Hematopoietic multipotent progenitor cell treated with erythropoietin and hydrocortisone succinate and interleukin-3 and kit ligand, for 8 days (in vitro differentiated cells): ENCODE measurements at regions not wholly inside any gene's neighbourhood (a gene's known extent, or its start where the extent isn't known, plus 50 kb on each side); places are given as distances from the start of the nearest gene placed in this dataset.
"Not testable (repeated sequence)": the region's sequence is repeated elsewhere in the genome, so short reads cannot be mapped to it uniquely, and the experiment has no call there.

Experiments
- DNase-seq: peaks from one replicate; pipeline ENCODE4 v3.0.0-alpha.2; 2015

DNA sequence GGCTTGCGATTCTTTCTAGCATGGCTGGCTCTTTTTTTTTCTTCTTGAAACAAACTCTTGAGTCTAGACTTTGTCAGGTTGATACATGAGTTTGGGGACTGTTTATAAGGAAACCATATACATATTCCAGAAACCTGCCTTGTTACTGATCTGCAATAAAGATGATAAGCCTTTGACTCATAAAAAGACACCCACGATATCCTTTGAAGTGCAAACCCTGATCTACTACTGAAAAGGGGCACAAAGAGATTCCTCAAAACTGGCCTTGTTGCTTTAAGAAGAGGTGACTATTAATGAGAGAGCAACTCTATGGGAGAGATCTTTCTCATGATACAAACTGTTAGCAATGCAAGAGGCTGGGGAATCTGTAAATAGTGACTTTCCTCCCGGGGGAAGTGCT lies 247.1 kb downstream of the ANKRD30B start:
- DNase-seq = not testable (repeated sequence)

DNA sequence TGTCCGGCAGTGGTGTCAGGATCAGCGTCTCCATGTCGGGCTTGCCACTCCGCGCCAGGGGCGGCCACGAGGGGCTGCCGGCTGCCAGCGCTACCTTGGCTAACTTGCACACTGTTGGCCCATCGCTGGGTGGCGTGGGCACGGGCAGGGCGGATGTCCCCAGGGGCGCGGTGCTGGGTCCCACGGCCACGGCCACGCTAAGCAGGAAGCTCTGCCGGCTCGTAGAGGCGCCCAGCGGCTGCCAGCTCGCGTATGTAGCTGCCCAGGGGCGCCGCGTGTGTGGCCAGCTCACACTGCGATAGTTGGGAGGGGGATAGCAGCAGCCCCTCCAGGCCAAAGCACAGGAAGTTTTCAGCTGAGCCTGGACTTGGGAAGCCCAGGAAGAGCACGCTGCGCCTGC lies 249.4 kb downstream of the ANKRD30B start:
- DNase-seq = no peak

DNA sequence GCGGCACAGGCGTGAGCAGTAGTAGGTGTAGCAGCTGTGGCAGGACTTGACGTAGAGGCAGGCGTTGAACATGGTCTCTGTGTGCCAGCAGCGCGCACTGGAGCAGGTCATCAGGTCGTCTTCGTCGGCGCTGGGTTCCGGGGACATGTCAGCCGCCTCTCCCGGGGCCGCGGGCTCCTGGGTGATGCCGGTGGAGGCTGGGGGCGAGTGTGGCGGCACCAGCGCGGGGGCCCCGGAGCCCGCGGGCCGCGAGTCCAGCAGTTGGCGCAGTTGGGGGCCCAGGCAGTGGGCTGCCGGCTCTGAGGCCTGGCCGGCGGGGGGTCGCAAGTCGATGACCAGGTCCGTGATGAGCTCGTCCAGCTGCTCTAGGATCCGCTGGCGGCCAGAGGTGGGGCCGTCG lies 249.9 kb downstream of the ANKRD30B start:
- not testable (repeated sequence) for DNase-seq

DNA sequence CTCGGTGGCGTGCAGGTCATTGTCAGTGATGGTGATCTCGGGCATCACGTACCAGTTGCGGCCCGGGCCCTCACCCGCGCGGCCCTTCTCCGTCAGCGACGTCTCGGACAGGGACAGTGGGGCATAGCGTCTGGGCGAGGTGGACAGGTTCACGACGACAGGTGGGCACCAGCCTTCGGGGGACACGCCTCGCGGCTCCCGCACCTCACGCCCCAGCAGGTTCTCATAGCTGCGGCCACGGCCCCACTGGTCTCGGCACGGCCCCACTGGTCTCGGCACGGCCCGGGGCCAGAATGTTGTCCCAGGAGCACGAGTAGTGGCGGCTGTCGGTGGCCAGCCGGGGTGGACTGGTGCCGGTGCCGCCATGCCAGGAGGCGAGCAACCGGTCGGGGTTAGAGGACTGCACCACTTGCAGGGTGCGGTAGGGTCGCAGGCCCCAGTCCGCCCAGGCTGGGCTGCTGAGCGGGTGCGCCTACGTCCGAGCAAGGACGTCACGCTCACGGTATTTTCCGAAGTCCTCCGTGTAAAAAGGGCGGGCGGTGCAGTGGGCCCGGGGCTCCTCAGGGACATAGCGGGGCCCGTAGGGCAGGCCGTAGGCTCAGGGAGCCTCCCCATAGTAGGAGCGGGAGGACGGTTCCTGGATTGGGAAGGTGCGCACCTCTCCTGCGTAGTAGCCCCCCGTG lies 250.5 kb downstream of the ANKRD30B start:
- not testable (repeated sequence) for DNase-seq

DNA sequence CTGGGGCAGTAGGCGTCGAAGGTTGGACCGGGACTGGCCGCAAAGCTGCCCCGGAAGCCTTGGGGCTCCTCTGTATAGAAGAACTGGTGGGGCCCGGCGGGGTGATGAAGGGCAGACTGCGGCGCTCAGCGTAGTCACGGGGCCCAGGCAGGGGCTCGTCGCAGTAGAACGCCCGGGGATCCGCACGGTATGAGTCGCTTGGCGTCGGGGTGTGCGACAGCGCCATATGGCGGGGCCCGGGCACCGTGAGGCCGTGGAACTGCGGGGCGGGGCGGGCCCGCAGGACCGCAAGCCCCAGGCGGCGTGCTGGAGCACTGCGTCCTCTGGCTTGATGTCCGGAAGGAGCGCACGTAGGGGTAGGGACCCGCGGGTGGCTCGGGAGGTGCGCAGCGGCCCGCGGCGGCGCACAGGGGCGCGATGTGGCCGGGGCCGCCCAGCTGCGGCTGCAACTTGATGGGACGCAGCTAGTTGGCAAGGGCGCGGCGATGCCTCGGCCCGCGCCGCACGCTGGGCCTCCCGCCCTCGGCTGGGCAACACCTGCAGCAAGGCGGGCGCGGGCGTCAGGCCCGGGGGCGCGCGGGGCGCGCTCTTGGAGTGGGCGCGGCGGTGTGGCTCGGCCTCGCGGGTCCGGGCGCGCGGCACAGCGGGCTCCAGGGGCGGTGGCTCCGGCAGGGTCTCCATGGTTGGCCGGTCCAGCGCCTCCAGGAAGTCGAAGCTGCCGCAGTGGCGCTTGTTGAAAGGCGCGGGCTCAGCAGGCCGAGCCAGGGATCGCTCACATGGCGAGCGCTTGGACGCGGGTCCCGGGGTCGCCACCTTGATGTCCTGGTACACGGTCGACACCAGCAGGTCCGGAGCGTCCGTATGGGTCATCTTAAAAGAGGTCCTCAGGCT lies 251.4 kb downstream of the ANKRD30B start:
- DNase-seq = no peak

DNA sequence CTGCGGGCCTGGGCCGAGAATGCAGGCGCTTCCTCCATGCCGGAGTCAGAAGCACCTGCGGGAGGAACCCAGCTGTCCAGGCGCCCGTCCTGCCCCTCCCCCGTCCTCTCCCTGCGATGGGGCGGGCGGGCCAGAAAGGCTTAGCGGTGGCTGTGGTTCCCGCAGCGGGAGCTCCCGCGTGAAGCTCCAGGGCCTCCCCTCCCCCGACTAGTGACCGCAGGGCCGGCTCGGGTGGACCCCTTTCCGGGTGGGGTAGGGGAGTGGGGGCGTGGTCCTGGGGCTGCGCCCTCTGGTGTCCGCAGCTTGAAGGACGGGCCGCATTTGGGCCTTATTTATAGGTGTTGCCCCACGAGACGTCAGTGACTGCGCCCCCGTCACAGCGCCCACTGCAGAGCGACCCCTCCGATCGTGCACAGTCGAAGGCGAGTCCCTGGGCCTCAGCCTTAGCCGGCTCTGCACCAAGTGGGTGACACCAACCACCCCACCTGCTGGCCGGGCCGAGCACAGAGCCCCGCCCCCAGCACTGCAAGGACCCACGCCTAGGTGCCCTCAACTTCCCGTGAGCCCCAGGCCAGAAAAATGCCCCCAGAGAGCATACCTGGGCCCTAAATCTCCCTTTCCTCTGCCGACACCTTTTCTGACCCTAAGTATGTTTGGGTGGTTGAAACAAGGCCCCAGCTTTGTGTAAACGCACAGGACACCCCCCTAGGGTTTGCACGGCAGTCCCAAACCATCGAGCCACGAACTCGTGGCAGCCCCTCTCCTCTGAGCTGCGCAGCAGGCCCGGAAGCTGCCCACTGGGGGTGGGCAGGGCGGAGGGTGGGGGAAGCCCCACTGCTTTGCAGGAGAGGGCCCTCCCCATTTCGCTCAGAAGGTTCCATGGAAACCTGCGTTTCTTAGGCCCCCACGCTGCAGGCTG lies 252.4 kb downstream of the ANKRD30B start:
- DNase-seq = not testable (repeated sequence)

DNA sequence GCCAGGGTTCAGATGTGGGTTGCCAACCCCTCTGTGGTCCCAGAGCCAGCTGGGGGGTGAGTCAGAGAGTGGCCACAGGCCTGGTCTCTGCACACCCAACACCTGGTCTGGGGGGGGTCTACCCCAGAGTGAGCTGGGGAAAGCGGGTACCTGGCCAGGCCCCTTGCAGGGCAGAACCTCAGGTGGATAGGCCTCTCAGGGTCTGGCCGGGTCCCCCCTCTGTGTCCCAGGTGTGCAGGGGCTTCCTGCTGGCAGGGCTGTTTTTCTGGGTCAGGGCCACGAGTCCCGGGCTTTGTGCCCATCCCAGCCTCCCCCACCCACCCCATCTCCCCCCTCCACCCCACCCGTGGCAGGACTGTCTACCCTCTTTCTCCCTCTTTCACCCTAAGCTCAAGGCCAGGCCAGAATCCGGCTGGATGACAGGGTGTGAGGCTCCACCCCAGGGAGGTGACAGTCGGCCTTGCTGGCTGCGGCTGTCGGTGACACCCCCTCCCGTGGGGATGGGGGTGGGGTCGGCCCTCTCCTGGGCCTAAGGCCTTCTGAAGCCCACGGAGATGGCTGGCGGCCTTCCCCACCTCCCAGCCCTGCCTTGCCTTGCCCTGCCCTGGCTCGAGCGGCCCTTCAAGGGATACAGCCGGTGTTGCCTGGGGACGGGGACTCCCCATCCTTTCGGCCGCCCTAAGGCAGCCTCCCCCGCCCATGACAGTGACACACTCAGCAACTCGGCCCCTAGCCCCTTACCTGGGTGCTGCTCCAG lies 253.2 kb downstream of the ANKRD30B start:
- not testable (repeated sequence) for DNase-seq

DNA sequence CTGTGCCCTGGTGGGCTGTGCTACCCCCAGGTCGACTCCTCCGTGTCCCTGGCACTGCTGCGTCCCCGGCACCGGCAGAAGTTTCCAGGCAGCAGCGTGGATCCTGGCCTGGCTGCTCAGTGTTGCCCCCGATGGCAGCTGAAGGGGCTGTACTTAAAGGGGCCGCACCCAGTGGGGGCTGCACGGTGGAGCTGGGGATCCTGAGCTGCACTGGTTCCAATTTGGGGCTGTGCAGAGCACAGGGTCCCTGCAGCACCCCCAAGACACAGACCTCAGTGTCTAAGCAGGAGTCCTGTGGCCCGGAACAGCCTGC lies 253.8 kb downstream of the ANKRD30B start:
- DNase-seq = not testable (repeated sequence)

DNA sequence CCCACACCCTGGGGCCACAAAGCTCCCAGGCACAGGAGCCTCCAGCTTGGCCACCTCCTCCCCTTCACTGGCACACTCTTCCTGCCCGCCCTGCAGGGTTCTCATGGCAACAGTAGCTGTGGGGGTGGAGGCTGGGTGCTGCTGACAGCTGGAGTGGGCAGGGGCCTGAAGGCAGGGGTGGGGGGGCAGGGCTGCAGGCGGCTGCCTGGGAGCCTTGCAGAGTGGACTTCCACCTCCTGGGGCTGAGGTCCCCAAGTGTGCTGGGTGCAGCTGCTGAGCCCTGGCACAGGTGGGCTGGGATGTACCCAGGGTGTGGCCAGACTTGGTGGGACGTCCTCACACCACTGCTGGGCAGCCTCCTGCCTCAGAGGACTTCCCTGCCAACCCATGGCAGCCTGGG lies 254.8 kb downstream of the ANKRD30B start:
- DNase-seq = not testable (repeated sequence)

DNA sequence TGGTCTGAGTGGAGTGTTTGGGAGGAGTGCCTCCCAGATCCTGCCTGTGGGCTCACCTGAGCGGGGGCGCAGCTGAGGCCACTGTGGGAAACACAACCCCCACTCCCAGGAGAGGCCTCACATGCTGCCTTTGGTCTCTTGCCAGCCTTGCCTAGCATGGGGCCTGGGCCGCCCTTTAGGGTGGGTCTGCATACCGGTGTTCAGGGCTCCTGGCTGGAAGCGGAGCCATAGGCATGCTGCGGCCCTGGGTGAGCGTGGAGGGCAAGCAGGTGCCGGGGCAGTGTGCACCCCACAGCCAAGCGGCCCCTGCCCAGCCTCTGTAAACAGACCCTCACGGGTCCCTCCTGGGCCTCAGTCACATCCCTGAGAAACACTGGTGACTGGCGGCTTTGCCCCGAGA lies 255.3 kb downstream of the ANKRD30B start:
- not testable (repeated sequence) for DNase-seq

DNA sequence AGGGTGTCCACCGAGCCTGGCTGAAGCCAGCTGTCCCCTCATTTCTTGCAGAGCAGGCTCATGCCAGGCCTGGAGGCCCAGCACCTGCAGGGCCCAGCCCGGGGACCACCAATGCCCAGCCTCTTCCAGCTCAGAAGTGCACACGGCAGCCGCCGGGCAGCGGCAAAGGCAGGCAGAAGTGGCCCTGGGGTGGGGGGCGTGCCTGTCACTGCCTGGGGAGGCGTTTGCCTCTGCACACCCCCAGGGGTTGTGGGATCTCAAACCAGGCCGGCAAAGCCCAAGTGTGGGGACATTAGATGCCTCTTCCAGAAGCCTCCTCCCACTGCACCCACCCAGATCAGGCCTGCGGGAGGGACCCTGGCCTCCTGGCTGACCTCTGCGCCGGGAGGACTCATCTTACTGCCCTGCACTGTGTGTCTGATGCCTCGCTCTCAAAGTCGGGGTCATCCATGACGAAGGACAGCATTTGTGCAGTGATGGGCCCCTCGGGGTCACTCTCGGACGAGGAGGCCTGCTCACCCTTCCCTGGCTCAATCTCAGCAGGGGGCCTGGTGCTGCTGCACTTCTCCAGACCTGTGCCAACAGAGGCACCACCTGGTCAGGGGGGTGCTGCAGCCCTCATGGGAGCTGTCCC lies 255.8 kb downstream of the ANKRD30B start:
- DNase-seq = not testable (repeated sequence)

DNA sequence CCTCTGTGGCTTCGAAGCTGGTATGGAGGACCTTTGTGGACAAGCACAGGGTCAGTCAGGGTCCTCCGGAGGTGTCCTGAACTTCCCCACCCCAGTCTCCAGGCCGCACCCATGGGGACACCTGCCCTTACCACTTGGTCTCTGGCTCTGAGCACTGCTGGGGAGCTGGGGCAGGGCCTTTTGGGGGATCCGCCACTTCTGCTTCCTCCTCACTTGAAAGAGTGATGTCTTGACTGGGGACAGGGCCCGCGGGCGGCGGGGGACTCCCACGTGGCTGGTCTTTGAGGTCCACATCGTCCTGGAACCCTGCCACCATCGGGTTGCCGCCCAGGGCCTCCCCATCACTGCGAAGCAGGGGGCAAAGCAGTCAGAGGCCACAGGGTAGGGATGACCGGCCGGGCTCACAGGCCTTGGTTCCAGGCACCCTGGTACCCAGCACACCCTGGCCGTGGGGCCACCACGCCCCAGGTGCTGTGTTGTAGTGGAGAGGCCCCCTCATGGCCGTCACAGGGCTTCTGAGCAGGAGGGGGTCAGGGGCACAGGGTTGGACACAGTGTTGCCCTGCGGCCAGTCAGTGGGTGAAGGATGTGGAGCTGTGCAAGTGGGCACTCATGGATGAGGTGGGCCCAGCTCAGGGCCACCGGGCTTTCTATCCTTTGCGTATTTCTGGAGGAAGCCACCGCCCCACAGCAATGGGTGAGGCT lies 256.4 kb downstream of the ANKRD30B start:
- DNase-seq = not testable (repeated sequence)

DNA sequence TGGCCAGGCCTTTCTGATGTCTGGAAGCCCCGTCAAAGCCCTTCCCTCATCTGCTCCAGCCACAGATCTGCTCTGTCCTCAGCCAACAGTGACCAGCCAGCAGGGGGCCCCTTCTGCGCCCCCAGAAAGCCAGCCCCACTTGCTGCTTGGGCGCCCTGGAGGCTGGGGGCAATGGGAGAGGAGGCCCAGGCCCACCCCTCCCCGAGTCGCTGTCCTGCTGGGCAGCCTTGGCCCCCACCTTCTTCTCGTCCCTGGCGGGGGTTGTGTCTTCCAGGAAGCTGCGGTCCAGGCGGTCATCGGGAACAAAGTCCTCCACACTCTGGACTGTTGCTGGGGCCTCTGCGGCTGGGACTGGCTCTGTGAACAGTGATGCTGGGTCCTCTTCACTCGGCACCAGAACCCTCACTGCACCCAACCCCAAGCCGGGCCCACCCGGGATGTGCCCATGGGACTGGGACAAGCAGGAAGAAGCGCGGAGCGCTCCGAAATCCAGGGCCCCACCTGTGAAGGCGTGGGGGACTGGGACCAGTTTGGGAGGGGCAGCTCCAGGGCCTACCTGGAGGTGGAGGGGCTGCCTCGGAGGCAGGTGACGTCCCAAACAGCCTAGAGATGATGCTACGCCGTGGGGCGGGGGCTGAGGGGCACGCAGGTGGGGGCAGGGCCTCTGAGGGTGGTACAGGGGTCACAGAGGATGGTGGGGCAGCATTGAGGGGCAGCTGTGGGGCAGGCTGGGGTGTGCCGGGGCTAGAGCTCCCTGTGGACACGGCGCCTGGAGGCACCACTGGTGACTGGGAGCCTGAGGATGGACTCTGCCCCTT lies 257.6 kb downstream of the ANKRD30B start:
- DNase-seq = no peak

DNA sequence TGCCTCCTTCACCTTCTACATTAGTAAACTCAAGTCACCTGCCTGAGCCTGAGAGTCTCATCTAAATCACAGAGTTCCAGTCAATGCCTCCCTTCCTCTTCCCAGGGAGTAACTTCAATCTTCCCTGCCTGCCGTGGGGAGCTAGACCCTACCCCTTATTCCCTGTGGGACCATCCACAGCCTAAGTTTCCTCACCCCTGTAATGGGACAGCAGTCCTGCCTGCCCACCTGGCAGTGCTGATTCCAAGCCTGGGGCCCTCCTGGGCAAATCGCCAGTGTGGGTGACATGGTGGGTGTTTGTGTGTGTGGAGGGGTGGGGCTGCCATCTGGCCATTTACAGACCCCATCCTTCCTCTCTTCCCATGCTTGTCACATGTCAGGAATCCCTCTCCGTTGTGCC lies 258.6 kb downstream of the ANKRD30B start:
- not testable (repeated sequence) for DNase-seq

DNA sequence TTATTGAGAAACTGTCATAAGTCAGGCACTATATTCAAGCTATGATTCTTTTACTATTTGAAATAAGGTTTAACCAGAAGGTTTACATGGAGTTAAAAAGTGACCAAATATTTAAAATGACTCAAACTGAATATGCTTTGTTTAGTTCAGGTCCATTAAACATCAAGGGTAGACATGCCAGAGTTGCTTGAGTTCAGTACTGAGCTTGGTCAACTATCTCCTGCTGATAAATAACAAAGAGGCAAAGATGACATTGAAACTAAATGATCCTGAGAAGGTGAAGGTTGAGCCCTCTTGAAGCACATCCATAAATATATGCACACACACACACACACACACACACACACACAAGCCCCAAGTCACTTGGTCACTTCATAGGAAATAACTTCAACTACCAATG lies 278.1 kb downstream of the ANKRD30B start:
- DNase-seq = not testable (repeated sequence)

DNA sequence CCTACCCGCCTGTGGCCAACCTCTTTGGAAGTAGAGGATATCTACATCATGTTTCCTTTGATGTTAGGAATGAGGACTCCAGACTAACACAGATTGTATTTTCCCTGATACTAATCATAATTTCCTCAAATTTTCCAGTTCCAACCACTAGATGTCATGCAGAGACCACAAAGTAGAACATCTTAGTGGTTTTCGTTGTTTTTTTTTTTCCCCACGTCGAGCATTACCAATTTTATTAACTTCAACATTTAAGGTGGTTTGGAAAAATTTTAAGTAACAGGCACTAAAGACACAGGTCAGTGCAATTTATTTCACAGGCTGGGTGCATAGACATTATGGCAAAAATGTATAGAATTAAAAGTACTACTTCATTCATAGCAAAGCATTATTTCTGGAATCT lies 280.1 kb downstream of the ANKRD30B start:
- not testable (repeated sequence) for DNase-seq

DNA sequence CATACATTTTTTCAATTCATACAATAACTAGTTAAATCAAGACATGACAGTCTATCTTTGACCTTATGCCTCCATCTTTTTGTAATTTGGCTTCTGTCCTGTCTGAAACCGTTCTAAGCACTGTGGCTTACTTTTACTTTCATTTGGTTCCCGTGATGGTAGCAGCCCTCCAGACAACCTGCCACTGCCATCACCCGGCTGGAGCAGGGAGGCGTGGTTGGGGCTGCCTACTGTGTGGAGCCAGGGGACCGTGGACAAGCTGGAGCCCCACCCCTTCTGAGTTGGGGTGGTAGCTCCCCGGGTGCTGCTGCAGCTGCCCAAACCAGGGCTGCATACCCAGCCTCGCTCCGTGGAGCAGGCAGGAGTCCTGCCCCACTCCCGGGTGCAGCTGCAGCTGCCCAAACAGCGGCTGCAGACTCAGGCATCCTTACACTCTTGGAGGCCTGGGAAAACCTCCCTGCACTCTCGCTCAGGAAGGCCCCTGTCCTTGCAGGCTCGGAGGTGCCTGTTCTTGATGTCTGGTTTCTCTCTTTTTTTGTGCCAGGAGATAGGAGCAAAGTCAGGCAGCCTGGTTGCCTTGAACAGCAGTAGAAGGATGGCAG lies 312.4 kb downstream of the ANKRD30B start:
- DNase-seq = not testable (repeated sequence)

DNA sequence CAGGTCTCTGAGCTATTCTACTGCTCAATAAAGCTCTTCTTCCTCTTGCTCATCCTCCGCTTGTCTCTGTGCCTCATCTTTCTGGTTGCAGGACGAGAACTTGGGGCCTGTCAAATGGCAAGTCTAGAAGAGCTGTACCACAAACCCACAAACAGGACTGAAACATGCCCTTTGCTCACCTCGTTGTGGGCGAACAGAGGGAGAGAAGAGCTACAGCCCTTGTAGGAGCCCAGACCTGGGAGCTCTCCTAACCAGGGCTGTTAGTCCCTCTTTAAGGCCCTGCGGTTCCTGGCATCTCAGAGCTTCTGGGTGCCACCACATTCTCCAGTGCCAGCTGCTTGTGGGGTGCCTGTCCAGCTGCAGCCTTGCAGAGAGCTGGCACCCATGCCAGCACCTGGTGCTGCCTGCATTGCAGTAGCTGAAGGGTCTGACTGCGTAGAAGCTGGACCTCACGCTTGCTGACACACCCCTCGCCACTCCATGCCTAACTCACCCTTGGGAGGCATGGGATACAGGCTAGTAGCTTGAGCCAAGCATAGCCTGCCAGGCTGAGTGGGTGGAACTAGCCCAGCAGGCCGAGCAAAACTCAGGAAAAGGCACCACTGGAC lies 313.4 kb downstream of the ANKRD30B start:
- DNase-seq = not testable (repeated sequence)

DNA sequence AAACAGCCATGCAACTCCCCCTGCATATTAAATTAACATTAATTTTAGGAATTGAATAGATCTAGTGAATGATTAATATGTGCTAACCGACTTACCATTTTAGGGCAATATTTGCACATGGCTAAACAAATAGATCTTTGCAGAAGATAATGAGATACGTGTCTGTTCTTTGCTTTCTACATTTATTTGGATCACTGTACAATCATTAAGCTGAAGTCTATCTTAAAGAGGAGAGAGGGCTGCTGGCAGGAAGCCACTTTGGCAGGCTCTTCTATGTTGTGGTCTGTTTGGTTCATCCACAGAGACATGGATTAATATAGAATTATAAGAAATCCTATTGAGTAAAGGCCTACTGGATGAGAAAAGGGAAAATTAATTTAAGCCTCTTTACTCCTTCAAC lies 318.5 kb downstream of the ANKRD30B start:
- DNase-seq = not testable (repeated sequence)
